Gastrocnemius medialis (tissue), 4 donors: ENCODE measurements at regions not wholly inside any gene's neighbourhood (a gene's known extent, or its start where the extent isn't known, plus 50 kb on each side); places are given as distances from the start of the nearest gene placed in this dataset.

Experiments used
- ATAC-seq, 2 donors: fragments of 150-250 bp; one replicate each; pipeline ENCODE4 v1.9.1; 2016
- DNase-seq, 2 donors: peaks; one replicate each; pipeline ENCODE4 v3.0.0-alpha.2; 2019
- H3K27ac ChIP-seq, 4 donors: fragments of 200-600 bp; sonication (generic); 1 replicate in 1 of 4; 2 replicates in 3 of 4; pipeline ENCODE4 v1.5.1; 2016 to 2018; ENCODE audit warnings: mild to moderate bottlenecking in 2 of 4, moderate library complexity in 1 of 4
- H3K27me3 ChIP-seq, 3 donors: fragments of 200-600 bp; sonication (generic) in 2 of 3; 1 replicate in 1 of 3; 2 replicates in 2 of 3; pipeline versions ENCODE4 v1.5.1 to v1.6.0; 2016 to 2019; ENCODE audit warnings: mild to moderate bottlenecking in 1 of 3, moderate library complexity in 1 of 3
- H3K36me3 ChIP-seq, 2 donors: fragments of 200-600 bp; sonication (generic) in 1 of 2; one replicate each; pipeline ENCODE4 v1.5.1; 2017 to 2018
- H3K4me1 ChIP-seq, 2 donors: fragments of 200-600 bp; sonication (generic) in 1 of 2; one replicate each; pipeline ENCODE4 v1.5.1; 2016 to 2017; ENCODE audit warnings: mild to moderate bottlenecking in 2 of 2
- H3K4me3 ChIP-seq, 4 donors: fragments of 200-600 bp; sonication (generic) in 3 of 4; 1 replicate in 1 of 4; 2 replicates in 3 of 4; pipeline ENCODE4 v1.5.1; 2016 to 2019; ENCODE audit warnings: mild to moderate bottlenecking in 2 of 4
- H3K9me3 ChIP-seq, 3 donors: fragments of 200-600 bp; sonication (generic) in 2 of 3; 1 replicate in 1 of 3; 2 replicates in 2 of 3; pipeline ENCODE4 v1.5.1; 2016 to 2019
- CTCF ChIP-seq, 5 experiments: fragments of 450-650 bp in 3 of 5; fragments of 200-600 bp in 2 of 5; sonication (generic) in 2 of 5; IDR thresholded peaks in 4 of 5; conservative IDR thresholded peaks in 1 of 5; 1 replicate in 4 of 5; 2 replicates in 1 of 5; pipeline ENCODE4 v1.5.1; 2016 to 2019; ENCODE audit warnings: antibody characterized with exemption in 5 of 5, mild to moderate bottlenecking in 3 of 5, moderate library complexity in 3 of 5
- POLR2A ChIP-seq, 2 donors: fragments of 450-650 bp; IDR thresholded peaks; one replicate each; pipeline ENCODE4 v1.6.1; 2017; ENCODE audit warnings: antibody characterized with exemption in 2 of 2, mild to moderate bottlenecking in 2 of 2, moderate library complexity in 2 of 2
- in situ Hi-C, 4 donors: fragments of 200-750 bp; cut with MboI; loops; one replicate each; pipeline versions ENCODE4 v1.15.0 to v1.8.0; 2017; ENCODE audit warnings: low sequenced_read_pairs in 4 of 4
- intact Hi-C: fragments of 100-400 bp; cut with DNase I; formaldehyde crosslinking; loops from one replicate; pipeline ENCODE4 v1.15.1; 2023; ENCODE audit warnings: low total_unique reads

- Histone ChIP-seq H3K9me3 (no peaks in the 10 kb centered on the region), H3K27me3 (no peaks in the 10 kb centered on the region), H3K27ac (no peak overlapping the region), H3K4me1 (no peaks in the 10 kb centered on the region), H3K36me3 (no peaks in the 10 kb centered on the region), H3K4me3 (no peak overlapping the region)
- TF ChIP-seq CTCF (IDR thresholded peaks at IDR 0.05 in 4 of 5, conservative IDR thresholded peaks at IDR 0.05 in 1 of 5) (no peak), POLR2A (IDR thresholded peaks at IDR 0.05) (no peak)
- in situ Hi-C loops: no loop called here
- no peak for ATAC-seq
- DNase-seq: no peak
- intact Hi-C loops: no loop called here
Measured at GRCh38 chr4:27149541-27150212, 289.0 kb downstream of the STIM2 start.

- Histone ChIP-seq H3K9me3 (no peaks in the 10 kb centered on the region), H3K36me3 (no peaks in the 10 kb centered on the region), H3K4me1 (no peaks in the 10 kb centered on the region), H3K27me3 (no peaks in the 10 kb centered on the region), H3K27ac (no peak overlapping the region), H3K4me3 (no peak overlapping the region)
- in situ Hi-C loops (no loop called here), intact Hi-C loops (no loop called here)
- no peak for DNase-seq
- ATAC-seq: no peak
- TF ChIP-seq POLR2A (IDR thresholded peaks at IDR 0.05) (no peak), CTCF (IDR thresholded peaks at IDR 0.05 in 4 of 5, conservative IDR thresholded peaks at IDR 0.05 in 1 of 5) (no peak)
Measured at GRCh38 chr4:27152703-27153102, 292.1 kb downstream of the STIM2 start.

- Histone ChIP-seq H3K4me3 (no peak overlapping the region), H3K36me3 (no peaks in the 10 kb centered on the region), H3K27me3 (no peaks in the 10 kb centered on the region), H3K9me3 (no peaks in the 10 kb centered on the region), H3K27ac (no peak overlapping the region), H3K4me1 (no peaks in the 10 kb centered on the region)
- intact Hi-C loops: no loop called here
- TF ChIP-seq CTCF (IDR thresholded peaks at IDR 0.05 in 4 of 5, conservative IDR thresholded peaks at IDR 0.05 in 1 of 5): no peak
- TF ChIP-seq POLR2A (IDR thresholded peaks at IDR 0.05): no peak
- DNase-seq (no peak), ATAC-seq (no peak)
- in situ Hi-C loops: no loop called here
Measured at GRCh38 chr4:27154706-27155105, 294.1 kb downstream of the STIM2 start.

DNA sequence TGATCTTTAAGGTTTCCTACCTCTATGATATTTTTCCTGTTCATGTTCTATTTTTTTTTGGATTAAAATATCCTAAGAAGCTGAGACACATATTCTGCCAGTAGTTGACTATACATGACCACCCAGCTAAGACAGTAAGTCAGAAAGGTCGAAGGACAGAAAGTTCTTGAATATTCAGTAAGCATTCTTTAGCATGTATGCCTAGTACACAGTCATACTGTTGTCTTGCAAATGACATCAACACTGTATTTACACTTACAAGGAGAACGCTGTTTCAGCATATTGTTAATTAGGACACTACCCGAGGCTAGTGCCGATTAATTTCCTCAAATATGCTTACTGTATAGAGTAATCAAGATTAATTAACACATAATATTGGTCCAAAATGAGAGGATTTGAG, 300.6 kb downstream of the STIM2 start:
- Histone ChIP-seq H3K27ac (no peak overlapping the region), H3K4me3 (no peak overlapping the region), H3K36me3 (no peaks in the 10 kb centered on the region), H3K9me3 (no peaks in the 10 kb centered on the region), H3K27me3 (no peaks in the 10 kb centered on the region), H3K4me1 (no peaks in the 10 kb centered on the region)
- ATAC-seq (no peak), DNase-seq (no peak)
- in situ Hi-C loops: no loop called here
- intact Hi-C loops: no loop called here
- TF ChIP-seq POLR2A (IDR thresholded peaks at IDR 0.05) (no peak), CTCF (IDR thresholded peaks at IDR 0.05 in 4 of 5, conservative IDR thresholded peaks at IDR 0.05 in 1 of 5) (no peak)

GRCh38 chr4:27168783-27169182, 308.1 kb downstream of the STIM2 start:
- Histone ChIP-seq H3K27me3 (no peaks in the 10 kb centered on the region), H3K9me3 (no peaks in the 10 kb centered on the region), H3K36me3 (no peaks in the 10 kb centered on the region), H3K4me3 (no peak overlapping the region), H3K27ac (no peak overlapping the region), H3K4me1 (no peaks in the 10 kb centered on the region)
- DNase-seq (no peak), ATAC-seq (no peak)
- intact Hi-C loops: no loop called here
- TF ChIP-seq CTCF (IDR thresholded peaks at IDR 0.05 in 4 of 5, conservative IDR thresholded peaks at IDR 0.05 in 1 of 5): no peak
- no peak for TF ChIP-seq POLR2A (IDR thresholded peaks at IDR 0.05)
- in situ Hi-C loops: no loop called here
